H1 (cell line): ENCODE measurements at regions not wholly inside any gene's neighbourhood (a gene's known extent, or its start where the extent isn't known, plus 50 kb on each side); places are given as distances from the start of the nearest gene placed in this dataset.

Experiments
- CTCF ChIA-PET: fragments of 300-600 bp; sonication (Branson Sonifier 250); formaldehyde crosslinking; loops from one replicate; lab custom pipeline; 2021; ENCODE audit not compliant: partially characterized antibody; lab: Charles Lee
- POLR2A ChIA-PET: fragments of 300-600 bp; sonication (Branson Sonifier 250); formaldehyde crosslinking; loops from one replicate; lab custom pipeline; 2021; ENCODE audit warnings: inconsistent platforms; ENCODE audit not compliant: partially characterized antibody; lab: Charles Lee
- DNase-seq, 2 experiments: peaks; one replicate each; pipeline versions ENCODE4 v3.0.0 to v3.0.0-alpha.2; 2010 to 2022; ENCODE audit warnings: low spot score in 2 of 2, low read depth in 1 of 2, mixed read lengths in 1 of 2
- FAIRE-seq: peaks from 2 replicates; lab custom pipeline; 2011; peaks lifted over from hg19 to GRCh38; lab: Jason Lieb, UNC
- H2AFZ ChIP-seq: 2 replicates; pipeline ENCODE4 v1.8.1; 2012; ENCODE audit warnings: low read length, inconsistent platforms
- H2AK5ac ChIP-seq: 2 replicates; pipeline ENCODE4 v1.6.1; 2013; ENCODE audit warnings: low read depth, low read length
- H2BK120ac ChIP-seq: replicated peaks from 2 replicates; pipeline ENCODE3; 2013; ENCODE audit warnings: low read depth, low read length, inconsistent platforms
- H2BK12ac ChIP-seq: 2 replicates; pipeline ENCODE4 v1.6.1; 2013; ENCODE audit warnings: low read depth, low read length
- H2BK15ac ChIP-seq: 2 replicates; pipeline ENCODE4 v1.6.1; 2013; ENCODE audit warnings: low read length
- H2BK20ac ChIP-seq: 2 replicates; pipeline ENCODE4 v1.6.1; 2013; ENCODE audit warnings: low read length
- H2BK5ac ChIP-seq: 2 replicates; pipeline ENCODE4 v1.6.1; 2013; ENCODE audit warnings: low read depth, low read length
- H3K14ac ChIP-seq: 2 replicates; pipeline ENCODE4 v1.6.1; 2013; ENCODE audit warnings: inconsistent platforms; ENCODE audit not compliant: insufficient read length
- H3K18ac ChIP-seq: 2 replicates; pipeline ENCODE4 v1.6.1; 2013; ENCODE audit warnings: low read length; ENCODE audit errors: extremely low read depth
- H3K23ac ChIP-seq: 2 replicates; pipeline ENCODE4 v1.6.1; 2013; ENCODE audit warnings: inconsistent platforms; ENCODE audit not compliant: insufficient read length
- H3K23me2 ChIP-seq: 2 replicates; pipeline ENCODE4 v1.6.1; 2013; ENCODE audit warnings: low read depth, low read length
- H3K27ac ChIP-seq: 2 replicates; pipeline ENCODE4 v1.6.1; 2011; ENCODE audit warnings: low read depth, low read length, inconsistent platforms
- H3K27me3 ChIP-seq, 4 experiments: replicated peaks in 1 of 4; 1 replicate in 1 of 4; 2 replicates in 3 of 4; pipeline versions ENCODE4 v1.6.1 to v1.8.1; 2011 to 2013; ENCODE audit warnings: low read length in 3 of 4, mild to moderate bottlenecking in 3 of 4, inconsistent platforms in 2 of 4, mixed read lengths in 2 of 4, moderate library complexity in 1 of 4; ENCODE audit not compliant: control insufficient read depth in 3 of 4, insufficient read depth in 3 of 4; ENCODE audit errors: extremely low read depth in 1 of 4
- H3K36me3 ChIP-seq, 4 experiments: 2 replicates each; pipeline versions ENCODE4 v1.6.1 to v1.8.1; 2011 to 2013; ENCODE audit warnings: mild to moderate bottlenecking in 4 of 4, low read length in 3 of 4, moderate library complexity in 2 of 4, control low read depth in 1 of 4, inconsistent platforms in 1 of 4; ENCODE audit not compliant: insufficient read depth in 4 of 4, control insufficient read depth in 2 of 4
- H3K4ac ChIP-seq: replicated peaks from 2 replicates; pipeline ENCODE3; 2013; ENCODE audit warnings: low read length, low read depth, mixed read lengths, inconsistent platforms; ENCODE audit not compliant: insufficient read length
- H3K4me1 ChIP-seq, 4 experiments: replicated peaks in 1 of 4; 1 replicate in 1 of 4; 2 replicates in 3 of 4; pipeline versions ENCODE4 v1.6.1 to v1.8.1; 2011 to 2013; ENCODE audit warnings: low read length in 3 of 4, inconsistent platforms in 2 of 4, mixed read lengths in 1 of 4; ENCODE audit not compliant: insufficient read depth in 4 of 4, control insufficient read depth in 3 of 4
- H3K4me2 ChIP-seq, 2 experiments: 2 replicates each; pipeline versions ENCODE4 v1.6.1 to v1.8.1; 2011 to 2013; ENCODE audit warnings: low read depth in 2 of 2, low read length in 2 of 2, control low read depth in 1 of 2, inconsistent platforms in 1 of 2, mild to moderate bottlenecking in 1 of 2; ENCODE audit not compliant: insufficient read depth in 1 of 2
- H3K4me3 ChIP-seq, 4 experiments: fragments of 200-600, 300-600 bp in 1 of 4; sonication (generic), shearing (Covaris generic), sonication (Bioruptor Twin) in 1 of 4; 2 replicates each; pipeline versions ENCODE4 v1.5.1 to v1.8.1; 2011 to 2016; ENCODE audit warnings: low read length in 4 of 4, low read depth in 3 of 4, control low read depth in 2 of 4, inconsistent platforms in 2 of 4, mild to moderate bottlenecking in 2 of 4, mixed read lengths in 1 of 4, moderate library complexity in 1 of 4; ENCODE audit not compliant: insufficient read depth in 2 of 4; ENCODE audit errors: extremely low read depth in 1 of 4
- H3K56ac ChIP-seq: replicated peaks from 2 replicates; pipeline ENCODE3; 2013; ENCODE audit warnings: low read depth, mild to moderate bottlenecking, mixed read lengths, low read length, inconsistent platforms; ENCODE audit not compliant: insufficient read length
- H3K79me1 ChIP-seq: 2 replicates; pipeline ENCODE4 v1.6.1; 2013; ENCODE audit warnings: low read depth, low read length, control low read depth
- H3K79me2 ChIP-seq, 2 experiments: 2 replicates each; pipeline versions ENCODE4 v1.6.1 to v1.8.1; 2012 to 2013; ENCODE audit warnings: low read length in 2 of 2, mild to moderate bottlenecking in 2 of 2, inconsistent platforms in 1 of 2; ENCODE audit not compliant: insufficient read depth in 2 of 2, control insufficient read depth in 1 of 2
- H3K9ac ChIP-seq, 4 experiments: replicated peaks in 1 of 4; 1 replicate in 1 of 4; 2 replicates in 3 of 4; pipeline versions ENCODE4 v1.6.1 to v1.8.1; 2011 to 2013; ENCODE audit warnings: low read depth in 3 of 4, low read length in 3 of 4, control low read depth in 2 of 4, mild to moderate bottlenecking in 2 of 4, moderate library complexity in 2 of 4, inconsistent platforms in 1 of 4; ENCODE audit errors: extremely low read depth in 1 of 4
- H3K9me3 ChIP-seq, 2 experiments: 2 replicates each; pipeline versions ENCODE4 v1.6.1 to v1.8.1; 2012 to 2013; ENCODE audit warnings: mild to moderate bottlenecking in 2 of 2, moderate library complexity in 2 of 2, control low read depth in 1 of 2, inconsistent platforms in 1 of 2, low read depth in 1 of 2, low read length in 1 of 2, mixed read lengths in 1 of 2; ENCODE audit not compliant: insufficient read depth in 2 of 2
- H4K20me1 ChIP-seq, 2 experiments: replicated peaks in 1 of 2; 2 replicates each; pipeline versions ENCODE3 to v1.8.1; 2011 to 2013; ENCODE audit warnings: inconsistent platforms in 2 of 2, low read length in 2 of 2, mild to moderate bottlenecking in 1 of 2; ENCODE audit not compliant: insufficient read depth in 2 of 2, control insufficient read depth in 1 of 2
- H4K5ac ChIP-seq: 2 replicates; pipeline ENCODE4 v1.6.1; 2013; ENCODE audit warnings: low read length, low read depth, mixed read lengths, inconsistent platforms; ENCODE audit not compliant: insufficient read length
- H4K8ac ChIP-seq: 2 replicates; pipeline ENCODE4 v1.8.0; 2013; ENCODE audit warnings: mild to moderate bottlenecking, moderate library complexity, low read length, inconsistent platforms; ENCODE audit not compliant: insufficient read depth; ENCODE audit errors: extremely low read depth
- H4K91ac ChIP-seq: replicated peaks from 2 replicates; pipeline ENCODE3; 2013; ENCODE audit warnings: low read length, mixed read lengths, inconsistent platforms; ENCODE audit not compliant: insufficient read length
- ASH2L ChIP-seq: fragments of 200-600, 300-600 bp; sonication (generic); IDR thresholded peaks from one replicate; pipeline ENCODE4 v1.7.1; 2017; ENCODE audit warnings: low read length
- CBX8 ChIP-seq: fragments of 300-800, 300-1000 bp; sonication (generic); IDR thresholded peaks from 2 replicates; pipeline ENCODE4 v1.7.1; 2016; ENCODE audit warnings: low read depth, low read length, borderline replicate concordance
- EP300 ChIP-seq, 2 experiments: IDR thresholded peaks; 1 replicate in 1 of 2; 2 replicates in 1 of 2; pipeline ENCODE4 v1.6.1; 2011 to 2012; ENCODE audit warnings: low read depth in 2 of 2, low read length in 2 of 2, mild to moderate bottlenecking in 2 of 2, borderline replicate concordance in 1 of 2, inconsistent platforms in 1 of 2, moderate library complexity in 1 of 2
- JUND ChIP-seq: IDR thresholded peaks from 2 replicates; pipeline ENCODE4 v1.6.1; 2011; ENCODE audit warnings: mild to moderate bottlenecking, improper control_type of control experiment, low read length
- PHF8 ChIP-seq: fragments of 200-600 bp; sonication (generic); conservative IDR thresholded peaks from 2 replicates; pipeline ENCODE4 v1.7.1; 2012; ENCODE audit warnings: low read depth, mild to moderate bottlenecking, inconsistent platforms, low read length, moderate library complexity
- POU5F1 ChIP-seq: IDR thresholded peaks from 2 replicates; pipeline ENCODE4 v1.6.1; 2011; ENCODE audit warnings: low read depth, mild to moderate bottlenecking, low read length, moderate library complexity
- RFX5 ChIP-seq: IDR thresholded peaks from 2 replicates; pipeline ENCODE4 v1.6.1; 2011; ENCODE audit warnings: low read depth, low read length, improper control_type of control experiment, borderline replicate concordance
- RNF2 ChIP-seq: fragments of 200-900, 300-1000 bp; sonication (generic); IDR thresholded peaks from 2 replicates; pipeline ENCODE4 v1.7.1; 2016; ENCODE audit warnings: borderline replicate concordance, low read depth, mild to moderate bottlenecking, antibody characterized with exemption, low read length; ENCODE audit not compliant: poor library complexity, severe bottlenecking; ENCODE audit errors: missing control alignments
- RXRA ChIP-seq: IDR thresholded peaks from 2 replicates; pipeline ENCODE4 v1.6.1; 2011; ENCODE audit warnings: low read depth, mild to moderate bottlenecking, low read length, moderate library complexity; ENCODE audit not compliant: insufficient read depth
- SRF ChIP-seq: IDR thresholded peaks from 2 replicates; pipeline ENCODE4 v1.6.1; 2011; ENCODE audit warnings: mild to moderate bottlenecking, low read depth, low read length, moderate library complexity
- TBP ChIP-seq: IDR thresholded peaks from 2 replicates; pipeline ENCODE4 v1.6.1; 2011; ENCODE audit warnings: low read depth, low read length, improper control_type of control experiment
- WGBS, 2 experiments: shearing (Covaris generic) in 1 of 2; methylation state at CpG; one replicate each; pipeline versions ENCODE4 v1.1.6 to v1.1.7; 2013 to 2015; ENCODE audit warnings: low lambda C conversion rate in 2 of 2, mixed read lengths in 2 of 2, inconsistent platforms in 1 of 2, low coverage in 1 of 2, missing lambda C conversion rate in 1 of 2; ENCODE audit not compliant: insufficient replicate concordance in 2 of 2, insufficient coverage in 1 of 2, insufficient read length in 1 of 2; ENCODE audit errors: extremely low coverage in 1 of 2, missing lambda C conversion rate in 1 of 2; 5-methylcytosine and 5-hydroxymethylcytosine counted together
- TF ChIP-seq, protein P1 (sequence below): IDR thresholded peaks from 2 replicates; pipeline ENCODE4 v1.6.1; 2012; ENCODE audit warnings: low read length, inconsistent platforms

DNA sequence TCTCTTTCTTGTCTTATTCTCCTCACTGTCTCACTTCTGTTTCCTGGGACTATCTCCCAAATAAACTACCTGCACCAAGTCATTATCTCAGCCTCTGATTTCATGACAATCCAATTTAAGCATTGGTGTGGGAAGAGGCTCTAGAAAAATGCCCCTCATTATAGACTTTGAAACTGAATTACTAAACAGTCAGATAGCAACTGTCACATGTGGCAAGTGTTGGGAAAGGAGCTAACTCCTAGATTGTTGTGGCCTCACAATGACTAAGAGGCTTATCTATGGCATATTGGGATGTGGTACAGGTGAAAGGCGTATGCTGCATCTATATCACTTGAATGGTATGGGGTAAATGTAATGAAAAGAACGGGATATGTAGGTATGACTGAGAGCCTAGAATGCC, 103.5 kb upstream of the CCDC54 start:
- no peak overlapping the region for H2AK5ac ChIP-seq
- no peaks in the 10 kb centered on the region for H3K9me3 ChIP-seq
- H2BK5ac ChIP-seq = no peak overlapping the region
- H3K36me3 ChIP-seq = no peaks in the 10 kb centered on the region
- no peaks in the 10 kb centered on the region for H4K20me1 ChIP-seq
- no peak overlapping the region for H3K23ac ChIP-seq
- no peak overlapping the region for H3K4me2 ChIP-seq
- H3K79me1 ChIP-seq = no peaks in the 10 kb centered on the region
- H3K27me3 ChIP-seq = no peaks in the 10 kb centered on the region; a peak in 1 of 7 replicates
- no peak overlapping the region for H4K5ac ChIP-seq
- H4K8ac ChIP-seq = no peak overlapping the region
- no peak overlapping the region for H2AFZ ChIP-seq
- CTCF ChIA-PET = interaction anchor here (0.6 to 5.5 kb wide), 19 partner anchors 10 to 517 kb away, joined by 3 to 97 read pairs (median 4); no protein-coding TSS in a partner anchor
- no peak overlapping the region for H2BK12ac ChIP-seq
- no peak overlapping the region for H3K18ac ChIP-seq
- DNase-seq (no peak), FAIRE-seq (no peak)
- no peaks in the 10 kb centered on the region for H3K79me2 ChIP-seq
- POLR2A ChIA-PET = no interaction called here
- no peaks in the 10 kb centered on the region for H3K4me1 ChIP-seq
- H3K4me3 ChIP-seq = no peak overlapping the region
- H3K9ac ChIP-seq = no peak overlapping the region
- H2BK15ac ChIP-seq = no peak overlapping the region
- peaks cover 2% of the 10 kb centered on the region; the same call in 1 of the 2 replicates for H3K23me2 ChIP-seq
- WGBS, 2 experiments = 86% methylated on average over 2 of the region's 2 CpGs; no CpG with 5 or more reads in 1 of the 2 experiments
- no peak overlapping the region for H2BK20ac ChIP-seq
- no peak overlapping the region for H3K27ac ChIP-seq
- no peak overlapping the region for H3K14ac ChIP-seq
- H2BK120ac ChIP-seq = no peak overlapping the region
- H3K4ac ChIP-seq = no peak overlapping the region
- H4K91ac ChIP-seq = no peak overlapping the region
- H3K56ac ChIP-seq = no peak overlapping the region
- TF ChIP-seq EP300 (IDR thresholded peaks at IDR 0.05; ENCODE audit: borderline replicate concordance in 1 of 2, low read depth in 2 of 2, low read length in 2 of 2) (no peak), SRF (no peak), TBP (no peak), RXRA (no peak), RFX5 (no peak), RNF2 (no peak), PHF8 (no peak), JUND (no peak), ASH2L (no peak), POU5F1 (no peak), CBX8 (no peak)
- TF ChIP-seq, protein P1, sequence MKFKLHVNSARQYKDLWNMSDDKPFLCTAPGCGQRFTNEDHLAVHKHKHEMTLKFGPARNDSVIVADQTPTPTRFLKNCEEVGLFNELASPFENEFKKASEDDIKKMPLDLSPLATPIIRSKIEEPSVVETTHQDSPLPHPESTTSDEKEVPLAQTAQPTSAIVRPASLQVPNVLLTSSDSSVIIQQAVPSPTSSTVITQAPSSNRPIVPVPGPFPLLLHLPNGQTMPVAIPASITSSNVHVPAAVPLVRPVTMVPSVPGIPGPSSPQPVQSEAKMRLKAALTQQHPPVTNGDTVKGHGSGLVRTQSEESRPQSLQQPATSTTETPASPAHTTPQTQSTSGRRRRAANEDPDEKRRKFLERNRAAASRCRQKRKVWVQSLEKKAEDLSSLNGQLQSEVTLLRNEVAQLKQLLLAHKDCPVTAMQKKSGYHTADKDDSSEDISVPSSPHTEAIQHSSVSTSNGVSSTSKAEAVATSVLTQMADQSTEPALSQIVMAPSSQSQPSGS = no peak
